ENCODE measurements at regions not wholly inside any gene's neighbourhood (a gene's known extent, or its start where the extent isn't known, plus 50 kb on each side); places are given as distances from the start of the nearest gene placed in this dataset.

DNA sequence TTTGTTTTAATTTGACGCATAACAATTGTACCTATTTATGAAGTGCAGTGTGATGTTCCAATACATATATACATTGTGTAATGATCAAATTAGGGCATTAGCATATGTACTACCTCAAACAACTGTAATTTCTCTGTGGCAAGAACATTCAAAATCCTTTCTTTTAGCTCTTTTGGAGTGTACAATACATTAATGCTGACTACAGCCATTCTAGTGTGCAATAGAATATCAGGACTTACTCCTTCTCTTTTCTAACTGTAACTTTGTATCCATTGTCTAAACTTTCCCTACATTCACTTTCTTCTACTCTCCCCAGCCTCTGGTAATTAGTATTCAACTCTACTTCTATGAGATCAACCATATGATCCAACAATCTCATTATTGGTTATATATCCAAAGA lies 1177.4 kb downstream of the KCNT2 start:
- H3F3A ChIP-seq (ENCODE audit: control insufficient read depth, insufficient read depth) = no peaks in the 10 kb centered on the region
- no peaks in the 10 kb centered on the region for H4K20me1 ChIP-seq (ENCODE audit: control insufficient read depth, insufficient read depth, low read depth, low read length)
- no peak for TF ChIP-seq CTCF (IDR thresholded peaks at IDR 0.05; ENCODE audit: low read depth, low read length, poor library complexity, severe bottlenecking)
- no peaks in the 10 kb centered on the region for H3K9me3 ChIP-seq (ENCODE audit: control insufficient read depth, insufficient read depth, low read length)
- H3K4me3 ChIP-seq (ENCODE audit: low read length) = no peak overlapping the region
- H3K4me1 ChIP-seq (ENCODE audit: control insufficient read depth, low read length) = no peaks in the 10 kb centered on the region
- H3K36me3 ChIP-seq (ENCODE audit: control insufficient read depth, low read length) = no peaks in the 10 kb centered on the region
- H3K79me2 ChIP-seq (ENCODE audit: control insufficient read depth, low read length) = no peaks in the 10 kb centered on the region
- no peak overlapping the region for H3K27ac ChIP-seq (ENCODE audit: low read depth, low read length)
- no peak overlapping the region for H3K4me2 ChIP-seq (ENCODE audit: low read length)
- no peaks in the 10 kb centered on the region for H3K9me2 ChIP-seq (replicated peaks; ENCODE audit: control insufficient read depth, low read length)
- no peaks in the 10 kb centered on the region for H3K27me3 ChIP-seq (ENCODE audit: control insufficient read depth, low read length)

DNA sequence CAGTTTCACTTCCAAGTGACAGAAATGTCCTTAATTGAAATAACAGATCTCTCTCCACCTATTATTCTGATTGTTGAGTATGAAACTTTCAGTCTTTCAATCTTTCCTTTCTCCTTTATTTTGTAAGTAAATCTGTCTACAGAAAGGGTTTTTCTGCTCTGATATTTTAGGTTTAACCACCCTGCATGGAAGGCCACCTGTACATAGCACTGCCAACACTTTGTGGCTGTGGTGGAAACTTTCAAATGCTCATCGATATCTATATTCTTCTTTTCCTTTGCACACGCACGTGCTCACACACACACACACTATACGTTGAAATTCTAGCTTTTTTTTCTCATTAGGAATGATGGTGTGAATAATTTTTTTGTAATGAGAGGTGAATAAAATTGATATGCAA lies 1179.3 kb downstream of the KCNT2 start:
- H3K36me3 ChIP-seq (ENCODE audit: control insufficient read depth, low read length) = no peaks in the 10 kb centered on the region
- TF ChIP-seq CTCF (IDR thresholded peaks at IDR 0.05; ENCODE audit: low read depth, low read length, poor library complexity, severe bottlenecking) (no peak), EZH2phosphoT487 (IDR thresholded peaks at IDR 0.05; ENCODE audit: borderline replicate concordance, low read length) (no peak)
- no peaks in the 10 kb centered on the region for H3K27me3 ChIP-seq (ENCODE audit: control insufficient read depth, low read length)
- H4K20me1 ChIP-seq (ENCODE audit: control insufficient read depth, insufficient read depth, low read depth, low read length) = no peaks in the 10 kb centered on the region
- H3K9me2 ChIP-seq (replicated peaks; ENCODE audit: control insufficient read depth, low read length) = no peaks in the 10 kb centered on the region
- no peak overlapping the region for H3K4me2 ChIP-seq (ENCODE audit: low read length)
- H3K4me1 ChIP-seq (ENCODE audit: control insufficient read depth, low read length) = no peaks in the 10 kb centered on the region
- no peaks in the 10 kb centered on the region for H3K9me3 ChIP-seq (ENCODE audit: control insufficient read depth, insufficient read depth, low read length)
- no peak overlapping the region for H3K27ac ChIP-seq (ENCODE audit: low read depth, low read length)
- H3F3A ChIP-seq (ENCODE audit: control insufficient read depth, insufficient read depth) = no peaks in the 10 kb centered on the region
- no peak overlapping the region for H3K4me3 ChIP-seq (ENCODE audit: low read length)
- no peaks in the 10 kb centered on the region for H3K79me2 ChIP-seq (ENCODE audit: control insufficient read depth, low read length)

GRCh38 chr1:195415584-195415983 lies 1192.7 kb downstream of the KCNT2 start:
- Histone ChIP-seq H3F3A (ENCODE audit: control insufficient read depth, insufficient read depth) (no peaks in the 10 kb centered on the region), H3K27me3 (ENCODE audit: control insufficient read depth, low read length) (no peaks in the 10 kb centered on the region), H3K36me3 (ENCODE audit: control insufficient read depth, low read length) (no peaks in the 10 kb centered on the region), H4K20me1 (ENCODE audit: control insufficient read depth, insufficient read depth, low read depth, low read length) (no peaks in the 10 kb centered on the region), H3K9me3 (ENCODE audit: control insufficient read depth, insufficient read depth, low read length) (no peaks in the 10 kb centered on the region), H3K27ac (ENCODE audit: low read depth, low read length) (no peak overlapping the region), H3K79me2 (ENCODE audit: control insufficient read depth, low read length) (no peaks in the 10 kb centered on the region), H3K4me1 (ENCODE audit: control insufficient read depth, low read length) (no peaks in the 10 kb centered on the region), H3K4me2 (ENCODE audit: low read length) (no peak overlapping the region), H3K4me3 (ENCODE audit: low read length) (no peak overlapping the region), H3K9me2 (replicated peaks; ENCODE audit: control insufficient read depth, low read length) (no peaks in the 10 kb centered on the region)
- no peak for TF ChIP-seq CTCF (IDR thresholded peaks at IDR 0.05; ENCODE audit: low read depth, low read length, poor library complexity, severe bottlenecking)
- no peak for TF ChIP-seq EZH2phosphoT487 (IDR thresholded peaks at IDR 0.05; ENCODE audit: borderline replicate concordance, low read length)

- Histone ChIP-seq H3K36me3 (ENCODE audit: control insufficient read depth, low read length) (no peaks in the 10 kb centered on the region), H3K4me1 (ENCODE audit: control insufficient read depth, low read length) (no peaks in the 10 kb centered on the region), H3K4me2 (ENCODE audit: low read length) (no peak overlapping the region), H3K79me2 (ENCODE audit: control insufficient read depth, low read length) (no peaks in the 10 kb centered on the region), H3K9me2 (replicated peaks; ENCODE audit: control insufficient read depth, low read length) (no peaks in the 10 kb centered on the region), H3K4me3 (ENCODE audit: low read length) (no peak overlapping the region), H3K27ac (ENCODE audit: low read depth, low read length) (no peak overlapping the region), H3K9me3 (ENCODE audit: control insufficient read depth, insufficient read depth, low read length) (peaks cover 2% of the 10 kb centered on the region; the same call in 1 of the 2 replicates), H3K27me3 (ENCODE audit: control insufficient read depth, low read length) (no peaks in the 10 kb centered on the region), H4K20me1 (ENCODE audit: control insufficient read depth, insufficient read depth, low read depth, low read length) (no peaks in the 10 kb centered on the region), H3F3A (ENCODE audit: control insufficient read depth, insufficient read depth) (no peaks in the 10 kb centered on the region)
- TF ChIP-seq CTCF (IDR thresholded peaks at IDR 0.05; ENCODE audit: low read depth, low read length, poor library complexity, severe bottlenecking) (no peak), EZH2phosphoT487 (IDR thresholded peaks at IDR 0.05; ENCODE audit: borderline replicate concordance, low read length) (no peak)
These were observed 1213.7 kb downstream of the KCNT2 start for GRCh38 chr1:195394567-195394966.
